SK-N-SH (cell line): ENCODE measurements at regions not wholly inside any gene's neighbourhood (a gene's known extent, or its start where the extent isn't known, plus 50 kb on each side); places are given as distances from the start of the nearest gene placed in this dataset.
A peak's percentile ranks its signal among the peaks of the same experiment; 100 is the strongest.

Experiments
- CTCF ChIA-PET: fragments of 300-600, 350-600 bp; formaldehyde crosslinking; extraction: SDS; loops from one replicate; lab custom pipeline; 2021; lab: Yijun Ruan, JAX
- POLR2A ChIA-PET: fragments of 350-600 bp; sonication (Branson Sonifier 250); formaldehyde crosslinking; extraction: SDS; loops from one replicate; lab custom pipeline; 2020; ENCODE audit warnings: antibody characterized with exemption, inconsistent platforms; lab: Yijun Ruan, JAX
- DNase-seq: peaks from one replicate; pipeline ENCODE4 v3.0.0; 2012
- H2AFZ ChIP-seq: fragments of 200-600 bp; sonication (generic); 2 replicates; pipeline ENCODE4 v1.8.1; 2016; ENCODE audit warnings: antibody characterized with exemption, mild to moderate bottlenecking, low read depth
- H3F3A ChIP-seq: fragments of 200-600 bp; sonication (generic); replicated peaks from 2 replicates; pipeline ENCODE3; 2016; ENCODE audit warnings: antibody characterized with exemption, mild to moderate bottlenecking; ENCODE audit not compliant: insufficient read depth
- H3K27ac ChIP-seq, 2 experiments: fragments of 200-500 bp in 1 of 2; fragments of 200-600 bp in 1 of 2; sonication (Bioruptor generic) in 1 of 2; sonication (generic), shearing (Covaris generic) in 1 of 2; 2 replicates each; pipeline versions ENCODE4 v1.5.1 to v1.6.1; 2014 to 2016; ENCODE audit warnings: low read depth in 2 of 2, inconsistent platforms in 1 of 2, low read length in 1 of 2, mild to moderate bottlenecking in 1 of 2, mixed read lengths in 1 of 2
- H3K27me3 ChIP-seq: fragments of 200-600 bp; sonication (generic), shearing (Covaris generic); 2 replicates; pipeline ENCODE4 v1.6.1; 2016; ENCODE audit warnings: mixed run types; ENCODE audit not compliant: insufficient read depth
- H3K36me3 ChIP-seq, 2 experiments: fragments of 200-500 bp in 1 of 2; fragments of 200-600 bp in 1 of 2; sonication (Bioruptor generic) in 1 of 2; sonication (generic) in 1 of 2; replicated peaks in 1 of 2; 2 replicates each; pipeline versions ENCODE3 to v1.5.1; 2014 to 2016; ENCODE audit warnings: low read length in 1 of 2, mild to moderate bottlenecking in 1 of 2; ENCODE audit not compliant: insufficient read depth in 2 of 2, control insufficient read depth in 1 of 2
- H3K4me1 ChIP-seq, 2 experiments: fragments of 200-500 bp in 1 of 2; fragments of 200-600 bp in 1 of 2; sonication (Bioruptor generic) in 1 of 2; sonication (generic), shearing (Covaris generic) in 1 of 2; 2 replicates each; pipeline versions ENCODE4 v1.5.1 to v1.6.1; 2014 to 2016; ENCODE audit warnings: low read depth in 1 of 2, low read length in 1 of 2, mixed run types in 1 of 2; ENCODE audit not compliant: insufficient read depth in 2 of 2, control insufficient read depth in 1 of 2
- H3K4me2 ChIP-seq: fragments of 200-600 bp; sonication (generic), shearing (Covaris generic); 2 replicates; pipeline ENCODE4 v1.6.1; 2017; ENCODE audit warnings: mixed run types
- H3K4me3 ChIP-seq, 2 experiments: fragments of 200-500 bp in 1 of 2; fragments of 200-600 bp in 1 of 2; sonication (Bioruptor generic) in 1 of 2; sonication (generic), shearing (Covaris generic) in 1 of 2; 2 replicates each; pipeline versions ENCODE4 v1.5.1 to v1.8.1; 2014 to 2016; ENCODE audit warnings: low read depth in 2 of 2, inconsistent platforms in 1 of 2, low read length in 1 of 2, mild to moderate bottlenecking in 1 of 2, mixed read lengths in 1 of 2, moderate library complexity in 1 of 2
- H3K79me2 ChIP-seq: fragments of 200-600 bp; sonication (generic); 2 replicates; pipeline ENCODE4 v1.8.1; 2017; ENCODE audit warnings: mild to moderate bottlenecking; ENCODE audit not compliant: insufficient read depth
- H3K9ac ChIP-seq: fragments of 200-600 bp; sonication (generic); 2 replicates; pipeline ENCODE4 v1.6.1; 2017; ENCODE audit warnings: mixed run types
- H3K9me2 ChIP-seq: fragments of 200-600 bp; sonication (generic); 2 replicates; pipeline ENCODE4 v1.6.1; 2017; ENCODE audit warnings: mixed run types
- H3K9me3 ChIP-seq: fragments of 200-600 bp; sonication (generic); 2 replicates; pipeline ENCODE4 v1.6.1; 2017; ENCODE audit warnings: mixed run types, mild to moderate bottlenecking, moderate library complexity
- H4K20me1 ChIP-seq: fragments of 200-600 bp; sonication (generic); 2 replicates; pipeline ENCODE4 v1.6.1; 2017; ENCODE audit warnings: mild to moderate bottlenecking, mixed run types; ENCODE audit not compliant: insufficient read depth
- FOSL2 ChIP-seq: IDR thresholded peaks from 2 replicates; pipeline ENCODE4 v1.4.0; 2012; ENCODE audit warnings: low read depth, mild to moderate bottlenecking, moderate library complexity, borderline replicate concordance
- FOXJ3 ChIP-seq: sonication (generic); formaldehyde crosslinking; IDR thresholded peaks from 2 replicates; pipeline ENCODE4 v1.5.1; 2020; ENCODE audit warnings: mild to moderate bottlenecking, missing genetic modification reagents
- GABPA ChIP-seq: IDR thresholded peaks from 2 replicates; pipeline ENCODE4 v1.4.0; 2012; ENCODE audit warnings: low read depth, mild to moderate bottlenecking
- MEF2A ChIP-seq: IDR thresholded peaks from 2 replicates; pipeline ENCODE4 v1.4.0; 2012; ENCODE audit warnings: low read depth, borderline replicate concordance
- RAD21 ChIP-seq: IDR thresholded peaks from 2 replicates; pipeline ENCODE4 v1.6.1; 2012; ENCODE audit warnings: mild to moderate bottlenecking, low read length
- RCOR1 ChIP-seq: fragments of 150-350 bp; IDR thresholded peaks from 2 replicates; pipeline ENCODE4 v1.6.1; 2017; ENCODE audit warnings: antibody characterized with exemption, low read length
- RXRA ChIP-seq: IDR thresholded peaks from 2 replicates; pipeline ENCODE4 v1.4.0; 2012; ENCODE audit warnings: low read depth, mild to moderate bottlenecking, borderline replicate concordance
- SMC3 ChIP-seq: IDR thresholded peaks from 2 replicates; pipeline ENCODE4 v1.6.1; 2012; ENCODE audit warnings: low read depth, low read length, improper control_type of control experiment
- USF2 ChIP-seq: fragments of 150-350 bp; IDR thresholded peaks from 2 replicates; pipeline ENCODE4 v1.6.1; 2017; ENCODE audit warnings: antibody characterized with exemption, low read length, low read depth, borderline replicate concordance
- whole genome bisulfite sequencing: methylation state at CpG from one replicate; pipeline ENCODE4 v1.1.6; 2017; ENCODE audit warnings: low lambda C conversion rate; 5-methylcytosine and 5-hydroxymethylcytosine counted together
- TF ChIP-seq, protein P1 (sequence below): IDR thresholded peaks from 2 replicates; pipeline ENCODE4; 2012
- TF ChIP-seq, protein P2 (sequence below): fragments of 200-600 bp; sonication (generic); IDR thresholded peaks from 2 replicates; pipeline ENCODE4 v1.6.1; 2017; ENCODE audit warnings: antibody characterized with exemption, mild to moderate bottlenecking, moderate library complexity

GRCh38 chr1:112297536-112297935 is 98.5 kb upstream of the CTTNBP2NL start:
- no peak for DNase-seq
- Histone ChIP-seq H3F3A (no peaks in the 10 kb centered on the region), H3K27ac (no peak overlapping the region), H3K9me3 (no peaks in the 10 kb centered on the region), H3K27me3 (0 out of 2 replicates have a peak, but pooled peaks cover 14% of the 10 kb centered on the region), H3K9ac (no peak overlapping the region), H2AFZ (no peak overlapping the region), H3K4me2 (no peak overlapping the region), H3K4me3 (no peak overlapping the region), H3K79me2 (no peaks in the 10 kb centered on the region), H3K4me1 (no peaks in the 10 kb centered on the region; a peak in 1 of 4 replicates), H4K20me1 (no peaks in the 10 kb centered on the region), H3K36me3 (no peaks in the 10 kb centered on the region), H3K9me2 (no peaks in the 10 kb centered on the region)
- WGBS = 6% methylated on average over 3 of the region's 3 CpGs
- TF ChIP-seq MEF2A (no peak), FOSL2 (no peak), USF2 (no peak), RCOR1 (no peak), RXRA (no peak), GABPA (no peak)
- TF ChIP-seq, protein P1, sequence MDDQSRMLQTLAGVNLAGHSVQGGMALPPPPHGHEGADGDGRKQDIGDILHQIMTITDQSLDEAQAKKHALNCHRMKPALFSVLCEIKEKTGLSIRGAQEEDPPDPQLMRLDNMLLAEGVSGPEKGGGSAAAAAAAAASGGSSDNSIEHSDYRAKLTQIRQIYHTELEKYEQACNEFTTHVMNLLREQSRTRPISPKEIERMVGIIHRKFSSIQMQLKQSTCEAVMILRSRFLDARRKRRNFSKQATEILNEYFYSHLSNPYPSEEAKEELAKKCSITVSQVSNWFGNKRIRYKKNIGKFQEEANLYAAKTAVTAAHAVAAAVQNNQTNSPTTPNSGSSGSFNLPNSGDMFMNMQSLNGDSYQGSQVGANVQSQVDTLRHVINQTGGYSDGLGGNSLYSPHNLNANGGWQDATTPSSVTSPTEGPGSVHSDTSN = no peak
- ChIA-PET CTCF (interaction anchor here (1.0 to 2.6 kb wide), 6 partner anchors 9 to 34 kb away, joined by 3 to 17 read pairs (median 8); no protein-coding TSS in a partner anchor), POLR2A (no interaction called here)

GRCh38 chr1:112298558-112298957 is 97.5 kb upstream of the CTTNBP2NL start:
- WGBS = 6% methylated on average over 1 of the region's 1 CpG
- Histone ChIP-seq H3K79me2 (no peaks in the 10 kb centered on the region), H3K36me3 (no peaks in the 10 kb centered on the region), H3K4me2 (no peak overlapping the region), H3K9me2 (no peaks in the 10 kb centered on the region), H3K27me3 (0 out of 2 replicates have a peak, but pooled peaks cover 14% of the 10 kb centered on the region), H4K20me1 (no peaks in the 10 kb centered on the region), H3K9ac (no peak overlapping the region), H3K9me3 (no peaks in the 10 kb centered on the region), H2AFZ (no peak overlapping the region), H3K4me1 (no peaks in the 10 kb centered on the region; a peak in 1 of 4 replicates), H3K27ac (no peak overlapping the region), H3K4me3 (peak overlapping the region in 1 of 2 experiments; percentile 10; a peak in 1 of 4 replicates), H3F3A (no peaks in the 10 kb centered on the region)
- POLR2A ChIA-PET = no interaction called here
- no peak for TF ChIP-seq FOXJ3 (CRISPR knock-in tag)
- peak; percentile 46 for TF ChIP-seq SMC3
- peak; percentile 69 for TF ChIP-seq RAD21
- TF ChIP-seq, protein P2, sequence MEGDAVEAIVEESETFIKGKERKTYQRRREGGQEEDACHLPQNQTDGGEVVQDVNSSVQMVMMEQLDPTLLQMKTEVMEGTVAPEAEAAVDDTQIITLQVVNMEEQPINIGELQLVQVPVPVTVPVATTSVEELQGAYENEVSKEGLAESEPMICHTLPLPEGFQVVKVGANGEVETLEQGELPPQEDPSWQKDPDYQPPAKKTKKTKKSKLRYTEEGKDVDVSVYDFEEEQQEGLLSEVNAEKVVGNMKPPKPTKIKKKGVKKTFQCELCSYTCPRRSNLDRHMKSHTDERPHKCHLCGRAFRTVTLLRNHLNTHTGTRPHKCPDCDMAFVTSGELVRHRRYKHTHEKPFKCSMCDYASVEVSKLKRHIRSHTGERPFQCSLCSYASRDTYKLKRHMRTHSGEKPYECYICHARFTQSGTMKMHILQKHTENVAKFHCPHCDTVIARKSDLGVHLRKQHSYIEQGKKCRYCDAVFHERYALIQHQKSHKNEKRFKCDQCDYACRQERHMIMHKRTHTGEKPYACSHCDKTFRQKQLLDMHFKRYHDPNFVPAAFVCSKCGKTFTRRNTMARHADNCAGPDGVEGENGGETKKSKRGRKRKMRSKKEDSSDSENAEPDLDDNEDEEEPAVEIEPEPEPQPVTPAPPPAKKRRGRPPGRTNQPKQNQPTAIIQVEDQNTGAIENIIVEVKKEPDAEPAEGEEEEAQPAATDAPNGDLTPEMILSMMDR = peak; percentile 61
- DNase-seq = peak; percentile 42
- CTCF ChIA-PET = interaction anchor here (0.5 to 2.6 kb wide), 30 partner anchors 10 to 1730 kb away, joined by 3 to 23 read pairs (median 4); no protein-coding TSS in a partner anchor
